Hippocampal formation (tissue), 2 donors: ENCODE measurements at regions not wholly inside any gene's neighbourhood (a gene's known extent, or its start where the extent isn't known, plus 50 kb on each side); places are given as distances from the start of the nearest gene placed in this dataset.
"Not testable (repeated sequence)": the region's sequence is repeated elsewhere in the genome, so short reads cannot be mapped to it uniquely, and the experiment has no call there.

ENCODE experiments used
- DNase-seq, 2 donors: peaks; one replicate each; lab custom pipeline; 2025; lab: John Stamatoyannopoulos, UW

GRCh38 chr13:112174476-112175110 lies 107.6 kb downstream of the SOX1 start:
- no peak for DNase-seq

- DNase-seq = no peak
Measured at GRCh38 chr13:112175162-112176075, 108.5 kb downstream of the SOX1 start.

GRCh38 chr13:112176141-112177119 lies 109.5 kb downstream of the SOX1 start:
- DNase-seq = not testable (repeated sequence)

- no peak for DNase-seq
Measured at GRCh38 chr13:112177450-112178288, 110.7 kb downstream of the SOX1 start.

GRCh38 chr13:112178769-112179168 lies 111.8 kb downstream of the SOX1 start:
- no peak for DNase-seq

- no peak for DNase-seq
Measured at GRCh38 chr13:112179421-112179820, 112.5 kb downstream of the SOX1 start.

GRCh38 chr13:112179995-112180394 lies 113.0 kb downstream of the SOX1 start:
- no peak for DNase-seq

GRCh38 chr13:112181336-112182067 lies 114.6 kb downstream of the SOX1 start:
- no peak for DNase-seq

- DNase-seq = no peak
Measured at GRCh38 chr13:112182251-112182650, 115.3 kb downstream of the SOX1 start.

- DNase-seq = no peak
Measured at GRCh38 chr13:112182846-112183531, 116.0 kb downstream of the SOX1 start.

GRCh38 chr13:112183532-112184090 lies 116.7 kb downstream of the SOX1 start:
- no peak for DNase-seq

- no peak for DNase-seq
Measured at GRCh38 chr13:112184261-112184660, 117.3 kb downstream of the SOX1 start.

- DNase-seq = no peak
Measured at GRCh38 chr13:112184851-112185371, 118.0 kb downstream of the SOX1 start.

- no peak for DNase-seq
Measured at GRCh38 chr13:112185466-112185865, 118.5 kb downstream of the SOX1 start.

GRCh38 chr13:112186091-112186490 lies 119.1 kb downstream of the SOX1 start:
- no peak for DNase-seq

GRCh38 chr13:112187527-112188297 lies 120.8 kb downstream of the SOX1 start:
- no peak for DNase-seq

GRCh38 chr13:112188298-112188610 lies 121.3 kb downstream of the SOX1 start:
- no peak for DNase-seq

GRCh38 chr13:112193463-112194166 lies 126.7 kb downstream of the SOX1 start:
- no peak for DNase-seq
